ENCODE measurements at regions not wholly inside any gene's neighbourhood (a gene's known extent, or its start where the extent isn't known, plus 50 kb on each side); places are given as distances from the start of the nearest gene placed in this dataset.
"Not testable (repeated sequence)": the region's sequence is repeated elsewhere in the genome, so short reads cannot be mapped to it uniquely, and the experiment has no call there.

GRCh38 chr6:90915224-90915915 is 328.5 kb upstream of the MAP3K7 start:
- DNase-seq (ENCODE audit: low spot score): no peak

- no peak for DNase-seq (ENCODE audit: low spot score)
Measured at GRCh38 chr6:90914312-90914711, 327.4 kb upstream of the MAP3K7 start.

GRCh38 chr6:90913266-90913960 is 326.5 kb upstream of the MAP3K7 start:
- no peak for DNase-seq (ENCODE audit: low spot score)

GRCh38 chr6:90911642-90912041 is 324.8 kb upstream of the MAP3K7 start:
- DNase-seq (ENCODE audit: low spot score): no peak

- DNase-seq (ENCODE audit: low spot score): no peak
Measured at GRCh38 chr6:90910893-90911292, 324.0 kb upstream of the MAP3K7 start.

GRCh38 chr6:90907931-90908655 is 321.2 kb upstream of the MAP3K7 start:
- no peak for DNase-seq (ENCODE audit: low spot score)

GRCh38 chr6:90905351-90905750 is 318.5 kb upstream of the MAP3K7 start:
- no peak for DNase-seq (ENCODE audit: low spot score)

GRCh38 chr6:90900034-90900433 is 313.2 kb upstream of the MAP3K7 start:
- DNase-seq (ENCODE audit: low spot score): no peak

- DNase-seq (ENCODE audit: low spot score): no peak
Measured at GRCh38 chr6:90898763-90899162, 311.9 kb upstream of the MAP3K7 start.

GRCh38 chr6:90896075-90896547 is 309.2 kb upstream of the MAP3K7 start:
- no peak for DNase-seq (ENCODE audit: low spot score)

- no peak for DNase-seq (ENCODE audit: low spot score)
Measured at GRCh38 chr6:90895299-90896074, 308.6 kb upstream of the MAP3K7 start.

GRCh38 chr6:90894285-90895130 is 307.6 kb upstream of the MAP3K7 start:
- no peak for DNase-seq (ENCODE audit: low spot score)

GRCh38 chr6:90893400-90893799 is 306.5 kb upstream of the MAP3K7 start:
- DNase-seq (ENCODE audit: low spot score): no peak

- no peak for DNase-seq (ENCODE audit: low spot score)
Measured at GRCh38 chr6:90892271-90892670, 305.4 kb upstream of the MAP3K7 start.

GRCh38 chr6:90891355-90891754 is 304.5 kb upstream of the MAP3K7 start:
- DNase-seq (ENCODE audit: low spot score): no peak

GRCh38 chr6:90890683-90891330 is 303.9 kb upstream of the MAP3K7 start:
- no peak for DNase-seq (ENCODE audit: low spot score)

- no peak for DNase-seq (ENCODE audit: low spot score)
Measured at GRCh38 chr6:90887764-90888163, 300.9 kb upstream of the MAP3K7 start.

GRCh38 chr6:90885611-90886056 is 298.8 kb upstream of the MAP3K7 start:
- DNase-seq (ENCODE audit: low spot score): no peak

- DNase-seq (ENCODE audit: low spot score): not testable (repeated sequence)
Measured at GRCh38 chr6:90885137-90885536, 298.3 kb upstream of the MAP3K7 start.

GRCh38 chr6:90877616-90878015 is 290.7 kb upstream of the MAP3K7 start:
- no peak for DNase-seq (ENCODE audit: low spot score)

GRCh38 chr6:90874931-90875330 is 288.1 kb upstream of the MAP3K7 start:
- DNase-seq (ENCODE audit: low spot score): no peak
